ENCODE measurements at regions not wholly inside any gene's neighbourhood (a gene's known extent, or its start where the extent isn't known, plus 50 kb on each side); places are given as distances from the start of the nearest gene placed in this dataset.
"Not testable (repeated sequence)": the region's sequence is repeated elsewhere in the genome, so short reads cannot be mapped to it uniquely, and the experiment has no call there.

DNA sequence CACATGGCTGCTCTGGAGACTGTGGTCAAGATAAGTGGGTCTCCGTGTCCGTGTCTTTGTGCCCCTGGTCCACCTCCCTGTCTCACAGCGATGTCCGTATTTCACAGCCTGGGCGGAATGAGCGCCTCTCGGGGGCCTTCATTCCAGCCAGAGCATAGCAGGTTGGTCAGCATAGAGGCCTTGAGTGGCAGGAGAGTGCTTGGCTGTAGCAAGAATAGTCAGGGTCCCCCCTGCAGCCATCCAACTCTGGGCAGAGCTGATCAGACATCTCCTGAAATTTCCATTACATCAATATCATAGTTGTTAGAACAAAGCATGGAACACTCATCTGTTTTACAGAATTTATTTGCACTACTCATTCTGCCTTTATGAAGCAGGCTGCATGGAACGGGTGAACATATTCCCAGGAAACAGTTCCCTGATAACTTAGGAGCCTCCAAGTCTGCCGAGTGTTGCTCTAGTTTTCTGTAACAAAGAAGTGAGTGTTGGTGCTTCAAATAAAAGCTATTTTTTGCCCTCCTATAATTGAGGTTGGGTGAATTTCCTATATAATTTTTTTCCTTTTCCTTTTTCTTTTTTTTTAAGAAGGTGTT, 255.3 kb downstream of the INHBA start:
- Histone ChIP-seq H3K9me3 (ENCODE audit: control insufficient read depth, insufficient read depth, low read depth, low read length) (no peaks in the 10 kb centered on the region), H3K9ac (ENCODE audit: low read length) (no peak overlapping the region), H3K4me1 (ENCODE audit: control insufficient read depth, insufficient read depth, low read length) (peaks cover 20% of the 10 kb centered on the region), H3K27ac (ENCODE audit: low read depth, low read length) (no peak overlapping the region), H3K27me3 (ENCODE audit: control insufficient read depth, insufficient read depth, low read length) (no peaks in the 10 kb centered on the region), H3K4me3 (ENCODE audit: low read depth, low read length) (no peak overlapping the region), H3K36me3 (ENCODE audit: control insufficient read depth, insufficient read depth, low read length) (no peaks in the 10 kb centered on the region)

DNA sequence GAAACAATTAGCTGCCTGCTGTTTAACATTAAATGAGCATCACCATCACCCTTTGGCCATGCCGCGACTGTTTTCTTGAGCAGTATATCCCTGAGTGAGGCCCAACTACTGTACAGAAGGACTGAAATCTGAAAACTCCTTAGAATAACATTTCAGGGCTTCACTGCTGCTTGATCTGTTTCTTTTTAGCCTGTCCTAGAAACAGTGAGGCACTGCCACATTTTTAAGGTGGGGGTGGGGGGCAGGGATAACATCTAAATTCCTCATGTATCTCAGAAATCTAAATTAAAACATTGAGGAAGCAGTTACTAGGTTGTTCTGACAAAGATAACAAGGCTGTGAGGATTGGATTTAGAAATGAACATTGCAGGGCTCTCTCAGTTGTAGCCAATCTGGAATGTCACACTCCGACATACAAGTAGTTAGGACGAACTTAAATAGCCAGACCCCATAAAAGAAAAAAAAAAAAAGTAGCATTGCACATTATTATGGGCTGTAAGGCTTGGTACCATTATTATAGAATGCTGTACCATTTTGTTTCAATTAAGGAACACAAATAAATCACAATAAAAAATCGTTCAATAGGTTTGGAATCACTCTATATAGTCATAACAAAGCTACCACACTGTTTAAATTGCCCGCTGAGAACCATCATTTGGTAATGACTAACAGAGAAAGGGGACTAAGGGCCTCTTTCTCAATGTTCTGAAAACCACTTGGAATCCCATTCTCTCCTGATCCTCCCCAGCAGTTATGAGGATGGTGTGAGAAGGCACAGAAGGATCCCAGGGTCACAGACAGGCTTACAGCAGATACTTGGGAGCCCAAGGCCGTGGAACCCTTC, 256.1 kb downstream of the INHBA start:
- H3K4me3 ChIP-seq (ENCODE audit: low read depth, low read length): no peak overlapping the region
- no peaks in the 10 kb centered on the region for H3K36me3 ChIP-seq (ENCODE audit: control insufficient read depth, insufficient read depth, low read length)
- H3K9me3 ChIP-seq (ENCODE audit: control insufficient read depth, insufficient read depth, low read depth, low read length): no peaks in the 10 kb centered on the region
- no peak overlapping the region for H3K27ac ChIP-seq (ENCODE audit: low read depth, low read length)
- peaks cover 20% of the 10 kb centered on the region for H3K4me1 ChIP-seq (ENCODE audit: control insufficient read depth, insufficient read depth, low read length)
- H3K9ac ChIP-seq (ENCODE audit: low read length): no peak overlapping the region
- no peaks in the 10 kb centered on the region for H3K27me3 ChIP-seq (ENCODE audit: control insufficient read depth, insufficient read depth, low read length)

- Histone ChIP-seq H3K27me3 (ENCODE audit: control insufficient read depth, insufficient read depth, low read length) (no peaks in the 10 kb centered on the region), H3K4me1 (ENCODE audit: control insufficient read depth, insufficient read depth, low read length) (peaks cover 20% of the 10 kb centered on the region), H3K27ac (ENCODE audit: low read depth, low read length) (no peak overlapping the region), H3K9me3 (ENCODE audit: control insufficient read depth, insufficient read depth, low read depth, low read length) (no peaks in the 10 kb centered on the region), H3K9ac (ENCODE audit: low read length) (no peak overlapping the region), H3K4me3 (ENCODE audit: low read depth, low read length) (no peak overlapping the region), H3K36me3 (ENCODE audit: control insufficient read depth, insufficient read depth, low read length) (no peaks in the 10 kb centered on the region)
Observed at GRCh38 chr7:41445946-41446345, 256.9 kb downstream of the INHBA start.

GRCh38 chr7:41445432-41445831, 257.5 kb downstream of the INHBA start:
- peaks cover 20% of the 10 kb centered on the region for H3K4me1 ChIP-seq (ENCODE audit: control insufficient read depth, insufficient read depth, low read length)
- H3K27ac ChIP-seq (ENCODE audit: low read depth, low read length): no peak overlapping the region
- no peaks in the 10 kb centered on the region for H3K27me3 ChIP-seq (ENCODE audit: control insufficient read depth, insufficient read depth, low read length)
- no peak overlapping the region for H3K4me3 ChIP-seq (ENCODE audit: low read depth, low read length)
- H3K9me3 ChIP-seq (ENCODE audit: control insufficient read depth, insufficient read depth, low read depth, low read length): no peaks in the 10 kb centered on the region
- H3K36me3 ChIP-seq (ENCODE audit: control insufficient read depth, insufficient read depth, low read length): no peaks in the 10 kb centered on the region
- no peak overlapping the region for H3K9ac ChIP-seq (ENCODE audit: low read length)

- Histone ChIP-seq H3K27me3 (ENCODE audit: control insufficient read depth, insufficient read depth, low read length) (no peaks in the 10 kb centered on the region), H3K9me3 (ENCODE audit: control insufficient read depth, insufficient read depth, low read depth, low read length) (0 out of 2 replicates have a peak, but pooled peaks cover 2% of the 10 kb centered on the region), H3K9ac (ENCODE audit: low read length) (no peak overlapping the region)
Observed at GRCh38 chr7:41439515-41439879, 263.4 kb downstream of the INHBA start.

GRCh38 chr7:41438705-41439514, 264.0 kb downstream of the INHBA start:
- Histone ChIP-seq H3K9ac (ENCODE audit: low read length) (no peak overlapping the region), H3K4me3 (ENCODE audit: low read depth, low read length) (no peak overlapping the region), H3K27me3 (ENCODE audit: control insufficient read depth, insufficient read depth, low read length) (no peaks in the 10 kb centered on the region), H3K36me3 (ENCODE audit: control insufficient read depth, insufficient read depth, low read length) (no peaks in the 10 kb centered on the region), H3K27ac (ENCODE audit: low read depth, low read length) (no peak overlapping the region), H3K4me1 (ENCODE audit: control insufficient read depth, insufficient read depth, low read length) (no peaks in the 10 kb centered on the region; the same call in 1 of the 2 replicates), H3K9me3 (ENCODE audit: control insufficient read depth, insufficient read depth, low read depth, low read length) (0 out of 2 replicates have a peak, but pooled peaks cover 2% of the 10 kb centered on the region)

More at GRCh38 chr7:41439515-41439879, 263.4 kb downstream of the INHBA start:
- no peaks in the 10 kb centered on the region for H3K36me3 ChIP-seq (ENCODE audit: control insufficient read depth, insufficient read depth, low read length)
- no peak overlapping the region for H3K27ac ChIP-seq (ENCODE audit: low read depth, low read length)
- H3K4me3 ChIP-seq (ENCODE audit: low read depth, low read length): no peak overlapping the region
- no peaks in the 10 kb centered on the region; the same call in 1 of the 2 replicates for H3K4me1 ChIP-seq (ENCODE audit: control insufficient read depth, insufficient read depth, low read length)

GRCh38 chr7:41437257-41438196, 265.4 kb downstream of the INHBA start:
- Histone ChIP-seq H3K4me3 (ENCODE audit: low read depth, low read length) (no peak overlapping the region), H3K9me3 (ENCODE audit: control insufficient read depth, insufficient read depth, low read depth, low read length) (0 out of 2 replicates have a peak, but pooled peaks cover 2% of the 10 kb centered on the region), H3K9ac (ENCODE audit: low read length) (no peak overlapping the region), H3K4me1 (ENCODE audit: control insufficient read depth, insufficient read depth, low read length) (no peaks in the 10 kb centered on the region; the same call in 1 of the 2 replicates), H3K36me3 (ENCODE audit: control insufficient read depth, insufficient read depth, low read length) (no peaks in the 10 kb centered on the region), H3K27me3 (ENCODE audit: control insufficient read depth, insufficient read depth, low read length) (no peaks in the 10 kb centered on the region), H3K27ac (ENCODE audit: low read depth, low read length) (no peak overlapping the region)

GRCh38 chr7:41436139-41436538, 266.8 kb downstream of the INHBA start:
- Histone ChIP-seq H3K27me3 (ENCODE audit: control insufficient read depth, insufficient read depth, low read length) (no peaks in the 10 kb centered on the region), H3K9ac (ENCODE audit: low read length) (no peak overlapping the region), H3K4me1 (ENCODE audit: control insufficient read depth, insufficient read depth, low read length) (no peaks in the 10 kb centered on the region; the same call in 1 of the 2 replicates), H3K9me3 (ENCODE audit: control insufficient read depth, insufficient read depth, low read depth, low read length) (0 out of 2 replicates have a peak, but pooled peaks cover 2% of the 10 kb centered on the region), H3K27ac (ENCODE audit: low read depth, low read length) (no peak overlapping the region), H3K4me3 (ENCODE audit: low read depth, low read length) (no peak overlapping the region), H3K36me3 (ENCODE audit: control insufficient read depth, insufficient read depth, low read length) (no peaks in the 10 kb centered on the region)

DNA sequence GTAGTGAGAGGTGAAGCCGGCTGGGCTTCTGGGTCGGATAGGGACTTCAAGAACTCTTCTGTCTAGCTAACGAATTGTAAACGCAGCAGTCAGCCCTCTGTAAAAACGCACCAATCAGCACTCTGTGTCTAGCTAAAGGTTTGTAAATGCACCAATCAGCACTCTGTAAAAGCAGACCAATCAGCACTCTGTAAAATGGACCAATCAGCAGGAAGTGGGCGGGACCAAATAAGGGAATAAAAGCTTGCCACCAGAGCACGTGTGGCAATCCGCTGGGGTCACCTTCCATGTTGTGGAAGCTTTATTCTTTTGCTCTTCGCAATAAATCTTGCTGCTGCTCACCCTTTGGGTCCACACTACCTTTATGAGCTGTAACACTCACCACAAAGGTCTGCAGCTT, 267.9 kb downstream of the INHBA start:
- not testable (repeated sequence) for H3K9ac ChIP-seq (ENCODE audit: low read length); H3K4me3 ChIP-seq (ENCODE audit: low read depth, low read length); H3K27me3 ChIP-seq (ENCODE audit: control insufficient read depth, insufficient read depth, low read length); H3K27ac ChIP-seq (ENCODE audit: low read depth, low read length); H3K4me1 ChIP-seq (ENCODE audit: control insufficient read depth, insufficient read depth, low read length); H3K36me3 ChIP-seq (ENCODE audit: control insufficient read depth, insufficient read depth, low read length); H3K9me3 ChIP-seq (ENCODE audit: control insufficient read depth, insufficient read depth, low read depth, low read length)

- Histone ChIP-seq H3K27ac (ENCODE audit: low read depth, low read length) (no peak overlapping the region), H3K4me3 (ENCODE audit: low read depth, low read length) (no peak overlapping the region), H3K36me3 (ENCODE audit: control insufficient read depth, insufficient read depth, low read length) (no peaks in the 10 kb centered on the region), H3K9ac (ENCODE audit: low read length) (no peak overlapping the region), H3K9me3 (ENCODE audit: control insufficient read depth, insufficient read depth, low read depth, low read length) (0 out of 2 replicates have a peak, but pooled peaks cover 2% of the 10 kb centered on the region), H3K27me3 (ENCODE audit: control insufficient read depth, insufficient read depth, low read length) (no peaks in the 10 kb centered on the region), H3K4me1 (ENCODE audit: control insufficient read depth, insufficient read depth, low read length) (no peaks in the 10 kb centered on the region)
Observed at GRCh38 chr7:41431671-41432070, 271.2 kb downstream of the INHBA start.
